22Rv1 (cell line): ENCODE measurements at regions not wholly inside any gene's neighbourhood (a gene's known extent, or its start where the extent isn't known, plus 50 kb on each side); places are given as distances from the start of the nearest gene placed in this dataset.

Experiments
- CTCF ChIP-seq: fragments of 450-650 bp; IDR thresholded peaks from 2 replicates; pipeline ENCODE4 v1.5.1; 2017; ENCODE audit warnings: mild to moderate bottlenecking
- ZFX ChIP-seq: fragments of 450-650 bp; IDR thresholded peaks from 2 replicates; pipeline ENCODE4 v1.6.1; 2017; ENCODE audit warnings: antibody characterized with exemption, borderline replicate concordance

- TF ChIP-seq CTCF (no peak), ZFX (no peak)
Observed at GRCh38 chr3:159821736-159822135, 166.9 kb upstream of the IL12A start.
